ENCODE measurements at regions not wholly inside any gene's neighbourhood (a gene's known extent, or its start where the extent isn't known, plus 50 kb on each side); places are given as distances from the start of the nearest gene placed in this dataset.

DNA sequence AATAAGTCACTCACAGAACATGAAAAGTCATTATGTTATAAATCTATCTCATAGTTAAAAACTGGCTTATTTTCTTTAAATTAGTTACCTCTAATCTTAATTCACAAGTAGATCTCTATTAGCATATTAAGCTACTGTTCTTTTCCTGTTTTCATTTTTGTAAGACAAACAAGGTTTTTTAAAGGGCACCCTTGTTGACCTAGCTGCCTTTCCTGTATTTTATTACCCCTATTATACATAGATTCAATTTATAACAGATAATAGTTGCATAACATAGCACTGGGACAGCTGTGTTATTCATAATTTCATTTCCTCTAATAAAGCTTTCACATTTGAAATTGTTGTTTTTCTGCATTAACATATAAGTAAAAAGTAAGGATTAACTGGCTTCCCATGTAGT lies 1500.7 kb upstream of the FLRT2 start:
- DNase-seq (no peak), ATAC-seq (no peak)
- Mint-ChIP-seq H3K36me3 (ENCODE audit: insufficient read depth) (no peaks in the 10 kb centered on the region), H3K27me3 (ENCODE audit: low read depth) (no peaks in the 10 kb centered on the region), H3K9me3 (peaks cover 5% of the 10 kb centered on the region), H3K4me3 (no peak overlapping the region), H3K4me1 (ENCODE audit: low read depth) (no peaks in the 10 kb centered on the region)

DNA sequence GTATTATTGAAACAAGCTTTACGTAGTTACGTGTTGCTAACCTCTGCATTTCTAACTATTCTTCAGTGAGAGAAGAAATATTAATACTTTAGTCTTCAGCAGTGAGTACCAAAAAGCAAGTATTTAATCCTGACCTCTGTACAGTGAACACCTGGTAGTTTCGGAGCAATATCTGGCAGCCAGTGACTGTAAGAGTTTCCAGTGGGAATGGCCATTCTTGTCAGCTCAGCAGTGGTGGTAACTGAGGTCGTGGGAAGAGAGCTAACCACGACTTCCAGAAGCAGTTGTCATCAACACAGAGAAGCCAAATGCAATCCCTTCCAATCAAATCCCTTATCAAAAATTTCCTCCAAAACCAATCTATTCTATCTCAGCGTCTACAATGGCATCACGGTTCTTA lies 1500.2 kb upstream of the FLRT2 start:
- no peaks in the 10 kb centered on the region for H3K27me3 Mint-ChIP-seq (ENCODE audit: low read depth)
- H3K4me1 Mint-ChIP-seq (ENCODE audit: low read depth): no peaks in the 10 kb centered on the region
- no peak overlapping the region for H3K4me3 Mint-ChIP-seq
- DNase-seq (no peak), ATAC-seq (no peak)
- no peaks in the 10 kb centered on the region for H3K36me3 Mint-ChIP-seq (ENCODE audit: insufficient read depth)
- peaks cover 5% of the 10 kb centered on the region for H3K9me3 Mint-ChIP-seq

DNA sequence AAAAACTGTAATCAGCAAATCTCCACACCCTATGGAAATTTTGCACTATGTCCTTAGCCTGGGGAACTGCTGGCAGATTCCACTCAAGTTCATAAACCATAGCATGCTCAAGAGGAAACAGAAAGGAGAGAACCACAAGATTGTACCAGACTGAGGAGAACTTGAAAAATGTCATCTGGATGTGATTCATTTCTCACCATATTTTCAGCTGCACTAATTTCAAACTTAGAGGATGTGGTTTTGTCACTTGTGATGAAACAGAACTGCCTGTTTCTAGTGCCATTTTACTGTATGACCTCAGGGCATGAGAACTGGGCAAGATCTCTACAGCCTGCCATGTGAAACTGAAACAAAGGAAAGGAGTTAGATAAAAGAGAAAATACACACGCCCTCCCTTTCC lies 1493.1 kb upstream of the FLRT2 start:
- Mint-ChIP-seq H3K36me3 (ENCODE audit: insufficient read depth) (no peaks in the 10 kb centered on the region), H3K4me1 (ENCODE audit: low read depth) (no peaks in the 10 kb centered on the region), H3K4me3 (no peak overlapping the region), H3K9me3 (peaks cover 16% of the 10 kb centered on the region), H3K27me3 (ENCODE audit: low read depth) (no peaks in the 10 kb centered on the region)
- no peak for ATAC-seq
- no peak for DNase-seq

DNA sequence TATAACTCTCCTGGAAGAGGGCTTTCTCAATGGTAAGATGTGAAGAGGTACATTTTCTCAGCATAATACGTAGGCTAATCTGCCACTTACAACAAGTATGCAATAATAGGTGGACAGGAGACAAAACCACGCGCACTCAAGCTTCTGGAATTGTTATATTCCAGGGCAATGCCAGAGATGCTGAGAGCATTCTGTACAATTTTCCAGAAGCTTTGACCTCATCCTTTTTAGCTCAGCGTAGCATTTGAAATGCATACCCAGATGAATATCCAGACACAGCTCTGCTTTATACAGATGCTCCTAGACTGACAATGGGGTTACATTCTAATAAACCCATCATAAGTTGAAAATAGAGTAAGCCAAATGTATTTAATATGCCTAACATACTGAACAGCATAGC lies 1492.4 kb upstream of the FLRT2 start:
- DNase-seq: no peak
- Mint-ChIP-seq H3K4me1 (ENCODE audit: low read depth) (no peaks in the 10 kb centered on the region), H3K36me3 (ENCODE audit: insufficient read depth) (no peaks in the 10 kb centered on the region), H3K9me3 (peaks cover 16% of the 10 kb centered on the region), H3K27me3 (ENCODE audit: low read depth) (no peaks in the 10 kb centered on the region), H3K4me3 (no peak overlapping the region)
- no peak for ATAC-seq

DNA sequence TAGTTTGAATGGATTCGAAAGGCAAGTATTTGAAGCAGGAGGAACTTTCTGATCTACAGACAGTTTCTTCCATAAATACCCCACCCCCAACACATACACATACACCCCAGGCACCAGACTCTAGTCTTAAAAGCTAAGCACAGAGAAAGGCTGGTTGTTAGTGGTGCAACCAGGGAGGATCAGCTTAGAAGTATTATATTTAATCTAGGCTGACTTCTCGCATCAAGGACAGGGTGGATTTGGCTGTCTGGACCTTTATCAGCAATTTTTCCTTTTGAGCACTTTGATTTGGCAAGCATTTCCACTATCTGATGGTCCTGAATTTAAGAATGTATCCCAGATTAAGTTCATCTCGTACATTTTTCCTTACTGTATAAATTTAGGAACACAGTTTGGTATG lies 1489.8 kb upstream of the FLRT2 start:
- Mint-ChIP-seq H3K4me1 (ENCODE audit: low read depth) (no peaks in the 10 kb centered on the region), H3K9me3 (peaks cover 23% of the 10 kb centered on the region), H3K36me3 (ENCODE audit: insufficient read depth) (no peaks in the 10 kb centered on the region), H3K4me3 (no peak overlapping the region), H3K27me3 (ENCODE audit: low read depth) (no peaks in the 10 kb centered on the region)
- DNase-seq (no peak), ATAC-seq (no peak)

DNA sequence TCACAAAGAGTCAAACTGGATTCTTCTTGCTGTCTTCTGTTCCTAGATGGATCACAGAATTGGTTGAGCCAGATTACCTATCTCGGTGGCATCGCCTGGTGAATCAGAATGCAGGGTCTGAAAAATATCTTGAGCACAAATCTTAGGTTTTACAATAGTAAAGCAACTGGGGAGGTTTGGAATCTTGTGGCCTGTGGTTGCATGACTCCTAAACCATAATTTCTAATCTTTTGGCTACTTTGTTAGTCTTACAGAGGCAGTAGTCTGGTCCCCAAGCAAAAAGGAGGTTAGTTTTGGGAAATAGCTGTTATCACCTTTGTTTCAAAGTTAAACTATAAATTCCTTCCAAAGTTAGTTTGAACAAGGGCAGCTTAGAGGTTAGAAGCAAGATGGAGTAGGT lies 1488.5 kb upstream of the FLRT2 start:
- H3K9me3 Mint-ChIP-seq: peaks cover 22% of the 10 kb centered on the region
- H3K36me3 Mint-ChIP-seq (ENCODE audit: insufficient read depth): no peaks in the 10 kb centered on the region
- H3K4me3 Mint-ChIP-seq: no peak overlapping the region
- ATAC-seq: no peak
- H3K4me1 Mint-ChIP-seq (ENCODE audit: low read depth): no peaks in the 10 kb centered on the region
- no peak for DNase-seq
- H3K27me3 Mint-ChIP-seq (ENCODE audit: low read depth): no peaks in the 10 kb centered on the region

DNA sequence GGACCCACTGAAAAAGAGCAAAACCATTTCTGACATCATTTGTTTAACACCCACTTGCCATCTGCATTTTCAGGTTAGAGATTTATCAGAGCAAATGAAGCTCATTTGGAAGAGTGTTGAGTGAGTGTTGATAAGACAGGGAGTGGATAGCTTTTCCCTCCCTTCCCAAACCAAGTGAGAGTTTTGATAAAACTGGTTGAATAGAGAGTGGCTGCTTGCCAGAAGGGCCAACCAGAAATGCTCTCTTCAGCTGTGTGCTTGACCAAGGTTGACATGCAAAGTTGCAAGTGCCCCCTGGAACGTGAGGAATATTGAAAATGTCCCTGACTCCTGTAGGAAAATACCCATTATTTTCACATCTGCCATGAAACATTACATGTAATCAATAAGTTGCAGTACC lies 1487.0 kb upstream of the FLRT2 start:
- DNase-seq: no peak
- no peaks in the 10 kb centered on the region for H3K4me1 Mint-ChIP-seq (ENCODE audit: low read depth)
- no peaks in the 10 kb centered on the region for H3K27me3 Mint-ChIP-seq (ENCODE audit: low read depth)
- peaks cover 13% of the 10 kb centered on the region for H3K9me3 Mint-ChIP-seq
- H3K4me3 Mint-ChIP-seq: no peak overlapping the region
- no peaks in the 10 kb centered on the region for H3K36me3 Mint-ChIP-seq (ENCODE audit: insufficient read depth)
- no peak for ATAC-seq

DNA sequence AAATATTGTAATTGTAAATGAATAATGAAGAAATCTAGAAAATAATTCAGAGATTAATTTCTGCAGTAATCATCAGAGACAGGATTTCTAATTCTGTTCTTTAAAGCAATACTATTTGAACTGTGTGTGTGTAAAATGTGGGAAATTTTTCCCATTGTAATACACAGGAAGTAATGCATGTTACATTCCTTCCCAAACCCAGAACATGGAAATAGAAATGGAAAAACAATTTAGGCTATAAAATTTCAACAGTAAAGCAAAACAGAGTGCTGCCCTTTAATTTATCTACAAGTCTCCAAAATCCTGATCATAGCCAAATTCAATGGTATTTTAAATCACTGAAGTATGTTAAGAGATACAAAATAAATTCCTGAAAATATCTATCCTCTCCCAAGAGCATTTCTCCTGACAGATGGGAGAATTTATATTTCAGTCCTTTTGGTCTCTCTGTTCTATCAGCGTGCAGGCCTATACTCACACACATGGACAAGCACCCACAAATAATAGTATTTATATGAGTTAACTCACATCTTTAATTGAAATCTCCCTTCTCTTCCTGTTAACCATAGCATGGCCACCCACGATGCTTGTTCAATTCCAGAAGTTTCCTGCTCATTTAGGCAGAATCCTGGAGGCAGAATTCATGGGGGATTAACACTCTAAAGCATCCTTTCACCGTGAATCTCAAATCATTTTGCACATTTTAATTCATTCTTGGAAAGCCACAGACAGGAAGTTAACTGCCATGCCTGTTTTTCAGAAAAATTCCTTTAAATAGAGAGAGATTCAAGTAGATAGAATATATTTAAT lies 1465.4 kb upstream of the FLRT2 start:
- Mint-ChIP-seq H3K4me1 (ENCODE audit: low read depth) (no peaks in the 10 kb centered on the region), H3K9me3 (peaks cover 22% of the 10 kb centered on the region), H3K36me3 (ENCODE audit: insufficient read depth) (no peaks in the 10 kb centered on the region), H3K4me3 (no peak overlapping the region), H3K27me3 (ENCODE audit: low read depth) (no peaks in the 10 kb centered on the region)
- DNase-seq (no peak), ATAC-seq (no peak)

DNA sequence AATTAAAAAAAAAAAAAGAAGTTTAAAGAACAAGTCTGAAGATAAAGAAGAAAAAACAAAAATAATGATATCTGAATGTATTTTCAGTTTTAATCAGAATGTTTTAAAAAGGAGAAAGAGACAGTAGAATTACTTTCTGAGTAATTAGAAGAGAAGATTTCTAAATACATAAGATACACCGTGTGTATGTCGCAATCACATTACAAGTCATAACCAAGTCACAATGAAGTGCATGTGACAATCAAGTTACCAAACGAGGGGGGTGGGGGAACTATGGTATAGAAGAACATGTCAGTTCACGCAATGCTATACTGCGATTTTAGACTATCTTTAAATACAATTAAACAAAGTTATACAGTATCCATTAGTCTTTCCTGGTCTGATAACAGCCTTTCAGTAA lies 1464.1 kb upstream of the FLRT2 start:
- Mint-ChIP-seq H3K4me1 (ENCODE audit: low read depth) (no peaks in the 10 kb centered on the region), H3K36me3 (ENCODE audit: insufficient read depth) (no peaks in the 10 kb centered on the region), H3K27me3 (ENCODE audit: low read depth) (no peaks in the 10 kb centered on the region), H3K9me3 (peaks cover 22% of the 10 kb centered on the region), H3K4me3 (no peak overlapping the region)
- no peak for ATAC-seq
- DNase-seq: no peak

DNA sequence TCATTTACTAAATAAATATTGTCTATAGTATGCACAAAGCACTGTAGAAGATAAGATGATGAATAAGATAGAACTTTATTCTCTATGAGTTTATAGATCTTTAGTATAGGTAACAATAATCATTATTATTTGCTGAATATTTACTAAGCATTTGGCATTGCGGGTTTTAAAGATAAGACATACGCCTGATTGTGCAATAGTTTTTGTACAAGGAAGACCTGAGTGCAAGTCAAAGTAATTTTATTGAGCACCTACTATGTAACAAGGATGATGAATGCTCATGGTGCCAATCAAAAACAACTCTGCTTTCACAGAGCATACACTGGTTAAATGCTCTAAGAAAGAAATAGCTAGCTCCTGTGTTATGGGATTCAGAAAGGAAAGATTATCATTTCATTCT lies 1461.7 kb upstream of the FLRT2 start:
- DNase-seq: no peak
- Mint-ChIP-seq H3K27me3 (ENCODE audit: low read depth) (no peaks in the 10 kb centered on the region), H3K36me3 (ENCODE audit: insufficient read depth) (no peaks in the 10 kb centered on the region), H3K9me3 (peaks cover 17% of the 10 kb centered on the region), H3K4me1 (ENCODE audit: low read depth) (no peaks in the 10 kb centered on the region), H3K4me3 (no peak overlapping the region)
- ATAC-seq: no peak

DNA sequence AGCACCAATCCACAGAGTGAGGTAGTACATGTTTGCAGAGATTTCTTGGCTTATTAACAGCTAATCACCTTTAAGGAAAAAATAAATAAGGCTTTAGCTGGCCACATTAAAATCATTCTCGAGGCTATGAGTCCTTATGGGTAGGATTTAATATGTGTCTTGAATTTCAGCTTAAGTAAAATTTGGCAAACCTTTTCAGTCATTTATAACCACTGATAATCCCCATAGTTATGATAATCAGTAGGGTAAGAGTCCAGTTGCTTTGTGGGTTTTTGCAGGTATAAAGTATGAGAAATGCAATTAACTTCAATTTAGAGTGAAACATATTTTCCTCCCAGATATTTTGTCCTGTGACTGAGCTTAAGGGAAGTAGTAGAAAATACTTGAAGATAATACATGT lies 1458.9 kb upstream of the FLRT2 start:
- Mint-ChIP-seq H3K4me3 (no peak overlapping the region), H3K9me3 (peaks cover 13% of the 10 kb centered on the region), H3K27me3 (ENCODE audit: low read depth) (no peaks in the 10 kb centered on the region), H3K4me1 (ENCODE audit: low read depth) (no peaks in the 10 kb centered on the region), H3K36me3 (ENCODE audit: insufficient read depth) (no peaks in the 10 kb centered on the region)
- no peak for DNase-seq
- no peak for ATAC-seq

DNA sequence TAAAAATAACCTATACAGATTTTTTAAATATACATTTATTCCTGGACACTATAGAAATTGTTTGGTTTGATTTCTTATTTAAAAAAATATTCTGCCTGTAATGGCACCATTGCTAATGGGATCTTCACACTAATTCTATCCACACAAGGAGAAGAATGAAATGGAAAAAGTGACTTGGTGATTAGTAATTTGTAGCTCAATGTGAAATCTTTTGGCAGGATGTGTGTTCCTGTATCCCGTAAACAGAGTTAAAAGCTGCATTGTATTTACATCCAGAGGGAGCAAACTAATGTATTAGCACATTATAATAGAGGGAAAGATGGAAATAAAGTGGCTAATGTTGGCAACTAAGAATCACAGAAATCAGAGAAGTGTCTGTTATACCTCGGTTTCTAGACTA lies 1455.3 kb upstream of the FLRT2 start:
- H3K9me3 Mint-ChIP-seq: peaks cover 3% of the 10 kb centered on the region
- ATAC-seq (no peak), DNase-seq (no peak)
- H3K4me1 Mint-ChIP-seq (ENCODE audit: low read depth): no peaks in the 10 kb centered on the region
- no peak overlapping the region for H3K4me3 Mint-ChIP-seq
- H3K27me3 Mint-ChIP-seq (ENCODE audit: low read depth): no peaks in the 10 kb centered on the region
- no peaks in the 10 kb centered on the region for H3K36me3 Mint-ChIP-seq (ENCODE audit: insufficient read depth)

DNA sequence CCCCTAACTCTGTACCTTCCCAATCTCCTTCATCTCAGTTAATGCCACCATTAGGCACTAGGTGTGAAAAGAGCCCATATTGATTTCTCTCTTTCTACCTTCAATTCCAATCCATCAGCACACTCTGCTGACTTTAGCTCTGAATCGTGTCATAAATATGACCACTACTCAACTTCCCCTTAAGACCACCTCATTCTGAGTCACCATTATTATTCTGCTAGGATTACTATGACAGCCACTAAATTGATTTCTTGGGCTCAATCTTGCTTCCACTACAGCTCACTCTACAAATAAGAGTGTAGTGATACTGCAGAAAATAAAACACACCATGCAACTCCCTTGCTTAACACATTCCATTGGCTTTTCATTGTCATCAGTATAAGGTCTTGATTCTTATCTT lies 1449.0 kb upstream of the FLRT2 start:
- no peak for DNase-seq

DNA sequence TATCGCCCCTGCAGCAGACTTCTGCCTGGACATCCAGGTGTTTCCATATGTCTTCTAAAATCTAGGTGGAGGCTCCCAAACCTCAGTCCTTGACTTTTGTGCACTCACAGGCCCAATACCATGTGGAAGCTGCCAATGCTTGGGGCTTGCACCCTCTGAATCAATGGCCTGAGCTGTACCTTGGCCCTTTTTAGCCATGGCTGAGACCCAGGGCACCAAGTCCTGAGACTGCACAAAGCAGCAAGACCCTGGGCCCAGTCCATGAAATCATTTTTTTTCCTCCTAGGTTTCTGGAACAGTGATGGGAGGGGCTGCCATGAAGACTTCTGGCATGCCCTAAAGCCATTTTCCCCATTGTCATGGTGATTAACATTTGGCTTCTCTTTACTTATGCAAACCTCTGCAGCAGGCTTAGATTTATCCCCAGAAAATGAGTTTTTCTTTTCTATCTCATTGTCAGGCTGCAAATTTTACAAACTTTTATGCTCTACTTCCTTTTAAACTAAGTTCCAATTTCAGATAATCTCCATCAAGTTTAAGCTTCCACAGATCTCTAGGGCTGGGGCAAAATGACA lies 1445.8 kb upstream of the FLRT2 start:
- no peaks in the 10 kb centered on the region for H3K27me3 Mint-ChIP-seq (ENCODE audit: low read depth)
- H3K36me3 Mint-ChIP-seq (ENCODE audit: insufficient read depth): no peaks in the 10 kb centered on the region
- no peak for ATAC-seq
- H3K4me3 Mint-ChIP-seq: no peak overlapping the region
- no peaks in the 10 kb centered on the region for H3K4me1 Mint-ChIP-seq (ENCODE audit: low read depth)
- H3K9me3 Mint-ChIP-seq: peaks cover 27% of the 10 kb centered on the region
- no peak for DNase-seq

More for the DNA sequence above, 1449.0 kb upstream of the FLRT2 start:
- Mint-ChIP-seq H3K36me3 (ENCODE audit: insufficient read depth) (no peaks in the 10 kb centered on the region), H3K4me3 (no peak overlapping the region), H3K9me3 (peaks cover 18% of the 10 kb centered on the region), H3K4me1 (ENCODE audit: low read depth) (no peaks in the 10 kb centered on the region), H3K27me3 (ENCODE audit: low read depth) (no peaks in the 10 kb centered on the region)
- no peak for ATAC-seq

DNA sequence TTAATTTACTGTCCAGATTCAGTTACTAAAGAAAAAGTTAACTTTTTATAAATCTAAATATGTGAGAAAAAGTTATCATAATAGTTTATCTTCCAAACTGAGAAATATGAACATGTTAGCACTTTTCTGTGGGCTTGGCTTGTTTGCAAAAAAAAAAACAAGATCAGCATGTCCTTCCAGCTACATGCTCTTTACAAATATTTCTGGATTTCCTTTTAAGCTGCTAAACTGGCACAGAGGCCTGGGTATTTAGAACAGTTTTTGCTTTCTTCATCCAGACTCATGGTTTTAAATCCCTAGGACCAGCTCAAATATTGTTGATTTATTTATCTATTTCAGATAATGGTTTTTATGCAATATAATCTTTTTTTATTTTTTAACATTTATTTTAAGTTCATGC lies 1444.5 kb upstream of the FLRT2 start:
- ATAC-seq: no peak
- no peak for DNase-seq
- Mint-ChIP-seq H3K4me3 (no peak overlapping the region), H3K4me1 (ENCODE audit: low read depth) (no peaks in the 10 kb centered on the region), H3K36me3 (ENCODE audit: insufficient read depth) (no peaks in the 10 kb centered on the region), H3K9me3 (peaks cover 27% of the 10 kb centered on the region), H3K27me3 (ENCODE audit: low read depth) (no peaks in the 10 kb centered on the region)
